Activated naive CD4-positive, alpha-beta T cell treated with anti-CD3 and anti-CD28 coated beads for 36 hours (primary cell): ENCODE measurements at regions not wholly inside any gene's neighbourhood (a gene's known extent, or its start where the extent isn't known, plus 50 kb on each side); places are given as distances from the start of the nearest gene placed in this dataset.

Experiments used
- CTCF ChIA-PET: fragments of 350-600 bp; sonication (Branson Sonifier 250); formaldehyde crosslinking; loops from one replicate; lab custom pipeline; 2021; ENCODE audit warnings: antibody characterized with exemption; lab: Charles Lee
- DNase-seq: peaks from one replicate; pipeline ENCODE4 v3.0.0-alpha.2; 2020
- H3K27ac Mint-ChIP-seq: one replicate; pipeline ENCODE4 v1.8.0; 2021; ENCODE audit warnings: mild to moderate bottlenecking, mixed read lengths
- H3K27me3 Mint-ChIP-seq: one replicate; pipeline ENCODE4 v1.8.0; 2021; ENCODE audit warnings: low read depth, mixed read lengths
- H3K36me3 Mint-ChIP-seq: one replicate; pipeline ENCODE4 v1.8.0; 2021; ENCODE audit warnings: low read depth, mixed read lengths
- H3K4me1 Mint-ChIP-seq: one replicate; pipeline ENCODE4 v1.8.0; 2021; ENCODE audit warnings: low read depth, mixed read lengths
- H3K4me3 Mint-ChIP-seq: one replicate; pipeline ENCODE4 v1.8.0; 2021; ENCODE audit warnings: mild to moderate bottlenecking, moderate library complexity, mixed read lengths
- H3K9me3 Mint-ChIP-seq: one replicate; pipeline ENCODE4 v1.8.0; 2021; ENCODE audit warnings: mixed read lengths
- intact Hi-C: fragments of 100-400 bp; cut with micrococcal nuclease; formaldehyde crosslinking; loops from one replicate; pipeline ENCODE4 v1.15.1; 2023

GRCh38 chr10:8602821-8603220, 548.3 kb downstream of the GATA3 start:
- Mint-ChIP-seq H3K27me3 (peaks cover 4% of the 10 kb centered on the region), H3K4me3 (no peak overlapping the region), H3K9me3 (peaks cover 9% of the 10 kb centered on the region), H3K36me3 (peaks cover 5% of the 10 kb centered on the region), H3K4me1 (no peaks in the 10 kb centered on the region), H3K27ac (no peak overlapping the region)
- CTCF ChIA-PET = no interaction called here
- DNase-seq = no peak
- intact Hi-C loops = no loop called here

GRCh38 chr10:8614054-8614565, 559.6 kb downstream of the GATA3 start:
- Mint-ChIP-seq H3K36me3 (no peaks in the 10 kb centered on the region), H3K27ac (no peak overlapping the region), H3K9me3 (peaks cover 7% of the 10 kb centered on the region), H3K27me3 (no peaks in the 10 kb centered on the region), H3K4me1 (peaks cover 10% of the 10 kb centered on the region), H3K4me3 (no peak overlapping the region)
- CTCF ChIA-PET = no interaction called here
- DNase-seq = no peak
- intact Hi-C loops = no loop called here

GRCh38 chr10:8615118-8615517, 560.6 kb downstream of the GATA3 start:
- no peak overlapping the region for H3K27ac Mint-ChIP-seq
- intact Hi-C loops = no loop called here
- no peaks in the 10 kb centered on the region for H3K36me3 Mint-ChIP-seq
- H3K27me3 Mint-ChIP-seq = no peaks in the 10 kb centered on the region
- H3K4me1 Mint-ChIP-seq = peaks cover 10% of the 10 kb centered on the region
- CTCF ChIA-PET = no interaction called here
- H3K4me3 Mint-ChIP-seq = no peak overlapping the region
- H3K9me3 Mint-ChIP-seq = peaks cover 6% of the 10 kb centered on the region
- no peak for DNase-seq

DNA sequence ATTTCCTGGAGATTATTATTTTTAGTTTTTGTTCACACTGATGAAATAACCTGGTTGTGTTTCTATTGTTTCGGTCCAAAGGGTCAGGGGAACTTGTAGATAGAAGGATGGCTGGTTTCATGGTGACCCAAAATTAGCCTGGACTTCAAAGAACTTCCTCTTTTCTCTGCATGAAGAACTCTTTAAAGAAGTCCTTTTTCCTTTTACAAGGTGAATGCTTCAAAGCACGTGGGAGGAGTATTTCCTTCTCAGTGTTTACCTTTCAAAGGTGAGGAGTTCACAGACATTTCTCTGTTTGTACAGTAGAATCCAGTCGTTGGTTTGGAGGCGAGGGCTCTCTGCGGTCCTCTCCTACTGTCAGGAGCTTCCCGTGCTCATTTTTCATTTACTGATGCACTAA, 561.7 kb downstream of the GATA3 start:
- no peaks in the 10 kb centered on the region for H3K27me3 Mint-ChIP-seq
- H3K4me3 Mint-ChIP-seq = no peak overlapping the region
- H3K4me1 Mint-ChIP-seq = peaks cover 10% of the 10 kb centered on the region
- peaks cover 6% of the 10 kb centered on the region for H3K9me3 Mint-ChIP-seq
- CTCF ChIA-PET = no interaction called here
- no peak for DNase-seq
- intact Hi-C loops = no loop called here
- H3K27ac Mint-ChIP-seq = no peak overlapping the region
- H3K36me3 Mint-ChIP-seq = no peaks in the 10 kb centered on the region

DNA sequence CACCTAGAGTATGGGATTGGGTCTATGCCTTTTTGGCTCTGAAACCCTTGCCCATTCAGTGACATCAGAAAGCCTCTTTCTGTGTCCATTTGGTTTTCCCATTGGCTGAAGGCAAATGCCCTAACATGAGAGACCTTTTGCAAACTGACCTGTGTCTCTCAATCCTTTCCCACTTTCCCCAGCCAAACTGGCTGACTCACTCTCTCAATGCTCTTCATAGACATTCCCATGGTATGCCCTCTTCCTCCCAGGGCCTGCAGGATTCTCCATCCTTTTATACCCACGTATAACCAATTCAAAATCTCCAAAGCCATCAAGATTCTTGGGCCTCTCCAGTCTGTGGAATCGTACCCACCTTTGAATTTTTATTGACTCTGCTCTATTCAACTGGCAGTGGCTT, 563.3 kb downstream of the GATA3 start:
- intact Hi-C loops = no loop called here
- H3K9me3 Mint-ChIP-seq = no peaks in the 10 kb centered on the region
- H3K4me3 Mint-ChIP-seq = no peak overlapping the region
- peaks cover 10% of the 10 kb centered on the region for H3K4me1 Mint-ChIP-seq
- no peaks in the 10 kb centered on the region for H3K36me3 Mint-ChIP-seq
- H3K27ac Mint-ChIP-seq = no peak overlapping the region
- DNase-seq = no peak
- H3K27me3 Mint-ChIP-seq = no peaks in the 10 kb centered on the region
- CTCF ChIA-PET = no interaction called here

GRCh38 chr10:8618834-8619233, 564.3 kb downstream of the GATA3 start:
- Mint-ChIP-seq H3K4me1 (peaks cover 10% of the 10 kb centered on the region), H3K9me3 (no peaks in the 10 kb centered on the region), H3K4me3 (no peak overlapping the region), H3K27me3 (no peaks in the 10 kb centered on the region), H3K27ac (no peak overlapping the region), H3K36me3 (no peaks in the 10 kb centered on the region)
- intact Hi-C loops = no loop called here
- CTCF ChIA-PET = no interaction called here
- no peak for DNase-seq

- no peaks in the 10 kb centered on the region for H3K36me3 Mint-ChIP-seq
- H3K9me3 Mint-ChIP-seq = no peaks in the 10 kb centered on the region
- no peak for DNase-seq
- CTCF ChIA-PET = no interaction called here
- no peak overlapping the region for H3K4me3 Mint-ChIP-seq
- intact Hi-C loops = no loop called here
- H3K27ac Mint-ChIP-seq = no peak overlapping the region
- peaks cover 3% of the 10 kb centered on the region for H3K27me3 Mint-ChIP-seq
- H3K4me1 Mint-ChIP-seq = no peaks in the 10 kb centered on the region
Measured at GRCh38 chr10:8628351-8628750, 573.9 kb downstream of the GATA3 start.

GRCh38 chr10:8633909-8634308, 579.4 kb downstream of the GATA3 start:
- Mint-ChIP-seq H3K27me3 (peaks cover 3% of the 10 kb centered on the region), H3K4me1 (no peaks in the 10 kb centered on the region), H3K27ac (no peak overlapping the region), H3K36me3 (no peaks in the 10 kb centered on the region), H3K4me3 (no peak overlapping the region), H3K9me3 (no peaks in the 10 kb centered on the region)
- CTCF ChIA-PET = no interaction called here
- intact Hi-C loops = no loop called here
- no peak for DNase-seq

DNA sequence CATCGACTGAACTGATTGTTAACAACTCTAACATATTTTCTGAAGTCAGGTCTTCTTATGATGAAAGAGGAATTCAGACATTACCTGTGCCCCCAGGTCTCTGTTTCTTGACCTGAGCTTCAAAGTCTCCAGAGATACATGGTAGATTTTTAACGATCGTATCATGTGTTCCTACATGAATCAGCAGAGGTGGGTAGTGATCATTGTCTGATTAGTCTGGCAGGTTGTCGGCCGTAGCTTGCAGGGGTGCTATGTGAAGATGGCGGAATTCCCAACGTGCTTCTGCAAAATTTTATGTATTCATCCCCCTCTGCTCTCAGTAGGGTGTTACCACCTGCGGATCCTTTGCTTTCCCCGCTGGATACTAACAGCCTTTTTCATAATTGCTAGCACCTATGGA, 581.9 kb downstream of the GATA3 start:
- no peaks in the 10 kb centered on the region for H3K4me1 Mint-ChIP-seq
- no peak overlapping the region for H3K4me3 Mint-ChIP-seq
- no peaks in the 10 kb centered on the region for H3K27me3 Mint-ChIP-seq
- no peak for DNase-seq
- no peaks in the 10 kb centered on the region for H3K9me3 Mint-ChIP-seq
- H3K36me3 Mint-ChIP-seq = no peaks in the 10 kb centered on the region
- intact Hi-C loops = no loop called here
- no peak overlapping the region for H3K27ac Mint-ChIP-seq
- CTCF ChIA-PET = no interaction called here

GRCh38 chr10:8637640-8638039, 583.2 kb downstream of the GATA3 start:
- Mint-ChIP-seq H3K27me3 (no peaks in the 10 kb centered on the region), H3K9me3 (peaks cover 6% of the 10 kb centered on the region), H3K4me3 (no peak overlapping the region), H3K27ac (no peak overlapping the region), H3K36me3 (no peaks in the 10 kb centered on the region), H3K4me1 (no peaks in the 10 kb centered on the region)
- CTCF ChIA-PET = interaction anchor here (0.6 kb wide), 1 partner anchor 206 kb away, joined by 3 read pairs; no protein-coding TSS in a partner anchor
- no peak for DNase-seq
- intact Hi-C loops = no loop called here

GRCh38 chr10:8638088-8638672, 583.7 kb downstream of the GATA3 start:
- intact Hi-C loops = no loop called here
- no peaks in the 10 kb centered on the region for H3K4me1 Mint-ChIP-seq
- H3K27ac Mint-ChIP-seq = no peak overlapping the region
- DNase-seq = no peak
- H3K36me3 Mint-ChIP-seq = no peaks in the 10 kb centered on the region
- peaks cover 10% of the 10 kb centered on the region for H3K9me3 Mint-ChIP-seq
- no peak overlapping the region for H3K4me3 Mint-ChIP-seq
- no peaks in the 10 kb centered on the region for H3K27me3 Mint-ChIP-seq
- CTCF ChIA-PET = no interaction called here

GRCh38 chr10:8639486-8640185, 585.1 kb downstream of the GATA3 start:
- peaks cover 10% of the 10 kb centered on the region for H3K9me3 Mint-ChIP-seq
- intact Hi-C loops = no loop called here
- CTCF ChIA-PET = no interaction called here
- H3K27ac Mint-ChIP-seq = no peak overlapping the region
- H3K36me3 Mint-ChIP-seq = no peaks in the 10 kb centered on the region
- H3K27me3 Mint-ChIP-seq = no peaks in the 10 kb centered on the region
- DNase-seq = no peak
- H3K4me3 Mint-ChIP-seq = no peak overlapping the region
- H3K4me1 Mint-ChIP-seq = no peaks in the 10 kb centered on the region

- H3K36me3 Mint-ChIP-seq = no peaks in the 10 kb centered on the region
- H3K4me1 Mint-ChIP-seq = no peaks in the 10 kb centered on the region
- no peak overlapping the region for H3K27ac Mint-ChIP-seq
- no peak overlapping the region for H3K4me3 Mint-ChIP-seq
- no peak for DNase-seq
- no peaks in the 10 kb centered on the region for H3K27me3 Mint-ChIP-seq
- intact Hi-C loops = no loop called here
- H3K9me3 Mint-ChIP-seq = peaks cover 10% of the 10 kb centered on the region
- CTCF ChIA-PET = no interaction called here
Measured at GRCh38 chr10:8640301-8640700, 585.8 kb downstream of the GATA3 start.
